Central memory CD4-positive, alpha-beta T cell (primary cell): ENCODE measurements at regions not wholly inside any gene's neighbourhood (a gene's known extent, or its start where the extent isn't known, plus 50 kb on each side); places are given as distances from the start of the nearest gene placed in this dataset.

ENCODE experiments used
- DNase-seq: peaks from one replicate; pipeline ENCODE4 v3.0.0; 2022

- no peak for DNase-seq
Observed at GRCh38 chr5:77948476-77948875, 172.3 kb upstream of the TBCA start.

- no peak for DNase-seq
Observed at GRCh38 chr5:77947041-77947428, 170.9 kb upstream of the TBCA start.

- no peak for DNase-seq
Observed at GRCh38 chr5:77946381-77947040, 170.4 kb upstream of the TBCA start.

GRCh38 chr5:77945874-77946273, 169.7 kb upstream of the TBCA start:
- no peak for DNase-seq

GRCh38 chr5:77944757-77945340, 168.7 kb upstream of the TBCA start:
- DNase-seq, result no peak

GRCh38 chr5:77943851-77944250, 167.7 kb upstream of the TBCA start:
- DNase-seq, result no peak

- no peak for DNase-seq
Observed at GRCh38 chr5:77942578-77943239, 166.6 kb upstream of the TBCA start.

GRCh38 chr5:77937015-77937908, 161.1 kb upstream of the TBCA start:
- DNase-seq, result no peak

GRCh38 chr5:77936365-77936693, 160.2 kb upstream of the TBCA start:
- no peak for DNase-seq

GRCh38 chr5:77935506-77936364, 159.6 kb upstream of the TBCA start:
- DNase-seq, result peak; percentile 42

GRCh38 chr5:77928776-77929300, 152.7 kb upstream of the TBCA start:
- no peak for DNase-seq

GRCh38 chr5:77926337-77926736, 150.2 kb upstream of the TBCA start:
- DNase-seq, result no peak

GRCh38 chr5:77925503-77925902, 149.4 kb upstream of the TBCA start:
- DNase-seq, result peak; percentile 29

- DNase-seq, result no peak
Observed at GRCh38 chr5:77924081-77924480, 147.9 kb upstream of the TBCA start.

- DNase-seq, result no peak
Observed at GRCh38 chr5:77923666-77924065, 147.5 kb upstream of the TBCA start.

GRCh38 chr5:77921094-77921768, 145.1 kb upstream of the TBCA start:
- no peak for DNase-seq

GRCh38 chr5:77920359-77921058, 144.4 kb upstream of the TBCA start:
- no peak for DNase-seq

- no peak for DNase-seq
Observed at GRCh38 chr5:77915346-77915745, 139.2 kb upstream of the TBCA start.

GRCh38 chr5:77912721-77913120, 136.6 kb upstream of the TBCA start:
- no peak for DNase-seq

- DNase-seq, result no peak
Observed at GRCh38 chr5:77910602-77911188, 134.6 kb upstream of the TBCA start.

- no peak for DNase-seq
Observed at GRCh38 chr5:77909237-77909636, 133.1 kb upstream of the TBCA start.
